ENCODE measurements at regions not wholly inside any gene's neighbourhood (a gene's known extent, or its start where the extent isn't known, plus 50 kb on each side); places are given as distances from the start of the nearest gene placed in this dataset.

DNA sequence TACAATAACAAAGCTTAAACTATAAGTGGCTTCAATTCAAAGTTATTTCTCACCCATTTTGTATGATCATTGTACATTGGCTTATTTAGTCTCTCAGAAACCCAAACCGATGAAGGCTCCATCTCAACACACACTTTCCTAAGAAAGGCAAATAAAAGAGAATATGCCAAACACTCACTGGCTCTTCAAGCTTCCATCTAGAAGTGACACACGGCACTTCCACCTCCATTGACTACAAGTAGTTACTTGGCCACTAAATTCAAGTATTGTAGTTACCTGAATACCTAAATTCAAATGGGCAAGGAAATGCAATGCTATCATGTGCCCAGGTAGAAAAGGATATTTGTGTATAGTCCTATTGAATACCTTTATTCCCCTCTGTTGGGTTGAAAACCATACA, 170.6 kb downstream of the OGFRL1 start:
- POLR2A ChIA-PET = no interaction called here
- CTCF ChIA-PET = no interaction called here
- TF ChIP-seq FOXA1 (IDR thresholded peaks at IDR 0.05) = no peak
- no peak for TF ChIP-seq CTBP1 (IDR thresholded peaks at IDR 0.05; ENCODE audit: borderline replicate concordance)
- no peak for TF ChIP-seq BHLHE40 (IDR thresholded peaks at IDR 0.05; ENCODE audit: borderline replicate concordance)
- TF ChIP-seq NFRKB (IDR thresholded peaks at IDR 0.05) = no peak
- no peak for TF ChIP-seq L3MBTL2 (conservative IDR thresholded peaks at IDR 0.05)
- TF ChIP-seq FOXK2 (IDR thresholded peaks at IDR 0.05) = no peak
- TF ChIP-seq ARNT (IDR thresholded peaks at IDR 0.05) = no peak
- TF ChIP-seq LEF1 (IDR thresholded peaks at IDR 0.05; ENCODE audit: borderline replicate concordance) = no peak
- no peak for DNase-seq (ENCODE audit: extremely low spot score)

DNA sequence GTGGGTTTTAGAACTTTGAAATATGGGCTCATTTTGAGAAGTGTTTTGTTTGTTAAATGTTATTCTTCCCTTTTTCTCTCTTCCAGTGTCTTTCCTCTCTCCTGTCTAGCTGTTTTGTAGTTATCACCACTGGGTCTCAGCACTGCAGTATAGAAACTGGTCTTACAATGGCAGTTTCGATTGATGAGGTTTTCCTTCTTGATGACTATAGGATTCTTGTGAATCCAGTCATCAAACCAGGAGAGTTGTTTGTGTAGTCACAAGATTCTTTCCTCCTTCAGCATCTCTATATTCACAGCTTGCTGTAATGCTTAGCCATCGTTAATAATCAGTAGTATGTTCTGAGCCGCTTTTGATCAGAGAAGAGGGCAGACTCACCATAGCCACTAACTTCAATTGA, 172.3 kb downstream of the OGFRL1 start:
- TF ChIP-seq TARDBP (IDR thresholded peaks at IDR 0.05) (no peak), L3MBTL2 (conservative IDR thresholded peaks at IDR 0.05) (no peak), SP1 (IDR thresholded peaks at IDR 0.05) (no peak), FOXA1 (IDR thresholded peaks at IDR 0.05) (no peak), CTBP1 (IDR thresholded peaks at IDR 0.05; ENCODE audit: borderline replicate concordance) (no peak), FOXK2 (IDR thresholded peaks at IDR 0.05) (no peak)
- no peak for DNase-seq (ENCODE audit: extremely low spot score)
- ChIA-PET CTCF (interaction anchor here (0.7 kb wide), 1 partner anchor 655 kb away, joined by 3 read pairs; no protein-coding TSS in a partner anchor), POLR2A (no interaction called here)

DNA sequence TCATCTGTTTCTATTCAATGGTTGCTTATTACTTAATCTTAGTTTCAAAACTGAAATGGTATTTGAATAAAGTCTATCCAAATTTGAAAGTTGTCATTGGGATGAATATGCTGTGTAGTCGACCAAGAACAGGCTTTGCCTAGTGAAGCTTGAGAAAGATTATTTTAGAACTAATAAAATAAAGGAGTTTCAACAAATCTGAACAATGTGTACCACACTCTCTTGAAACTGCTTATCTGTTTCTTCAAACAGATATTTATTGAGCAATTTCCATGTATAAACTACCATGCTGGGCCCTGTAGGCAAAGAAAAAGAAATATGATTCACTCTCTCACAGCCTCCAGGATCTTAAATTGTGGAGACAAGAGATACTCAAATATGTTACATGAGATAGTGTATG, 174.4 kb downstream of the OGFRL1 start:
- ChIA-PET POLR2A (no interaction called here), CTCF (no interaction called here)
- TF ChIP-seq TARDBP (IDR thresholded peaks at IDR 0.05) (no peak), SUZ12 (IDR thresholded peaks at IDR 0.05) (no peak), HDGF (IDR thresholded peaks at IDR 0.05; ENCODE audit: borderline replicate concordance) (no peak), CTBP1 (IDR thresholded peaks at IDR 0.05; ENCODE audit: borderline replicate concordance) (no peak), FOXM1 (IDR thresholded peaks at IDR 0.05; ENCODE audit: borderline replicate concordance) (no peak), BHLHE40 (IDR thresholded peaks at IDR 0.05; ENCODE audit: borderline replicate concordance) (no peak), LEF1 (IDR thresholded peaks at IDR 0.05; ENCODE audit: borderline replicate concordance) (no peak), ARNT (IDR thresholded peaks at IDR 0.05) (no peak), FOXA1 (IDR thresholded peaks at IDR 0.05) (no peak)
- no peak for DNase-seq (ENCODE audit: extremely low spot score)

DNA sequence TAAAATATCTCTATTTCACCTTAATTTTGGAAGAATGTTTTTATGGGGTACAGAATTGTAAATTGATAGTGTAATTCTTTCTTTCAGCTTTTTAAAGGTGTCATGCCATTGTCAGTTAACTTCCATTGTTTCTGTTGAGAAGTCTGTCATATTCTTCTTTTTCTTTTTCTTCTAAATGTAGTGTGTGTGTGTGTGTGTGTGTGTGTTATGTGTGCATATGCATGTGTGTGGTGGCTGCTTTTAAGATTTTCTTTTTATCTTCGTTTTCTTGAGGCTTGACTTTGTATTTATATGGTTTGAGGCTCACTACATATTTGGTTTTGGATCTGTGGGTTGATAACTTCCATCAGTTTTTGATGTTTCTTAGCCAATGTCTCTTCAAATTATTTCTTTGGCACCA, 176.5 kb downstream of the OGFRL1 start:
- ChIA-PET CTCF (no interaction called here), POLR2A (no interaction called here)
- TF ChIP-seq LEF1 (IDR thresholded peaks at IDR 0.05; ENCODE audit: borderline replicate concordance) (no peak), TARDBP (IDR thresholded peaks at IDR 0.05) (no peak), L3MBTL2 (conservative IDR thresholded peaks at IDR 0.05) (no peak), SP1 (IDR thresholded peaks at IDR 0.05) (no peak), NFRKB (IDR thresholded peaks at IDR 0.05) (no peak), FOXA1 (IDR thresholded peaks at IDR 0.05) (no peak)
- DNase-seq (ENCODE audit: extremely low spot score) = no peak

DNA sequence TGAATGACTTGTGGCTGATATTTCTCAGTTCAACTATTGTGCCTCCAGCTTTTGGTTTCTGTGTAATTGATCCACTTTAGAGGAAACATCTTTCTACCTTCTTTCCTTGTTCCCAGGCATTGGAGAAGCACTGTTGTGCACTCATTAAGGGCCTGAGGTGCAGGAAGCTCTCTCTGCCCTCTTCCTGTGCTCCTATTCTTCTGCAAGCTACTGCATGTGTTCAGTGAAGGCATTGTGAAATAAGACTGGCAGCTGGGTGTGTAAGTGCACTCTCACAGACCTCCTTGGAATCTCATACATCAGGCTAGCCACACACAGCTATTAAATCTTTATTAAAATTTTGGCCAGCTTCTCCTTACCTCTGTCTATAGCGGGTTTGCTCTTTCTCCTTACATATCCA, 177.8 kb downstream of the OGFRL1 start:
- DNase-seq (ENCODE audit: extremely low spot score) = no peak
- ChIA-PET POLR2A (no interaction called here), CTCF (no interaction called here)
- TF ChIP-seq BHLHE40 (IDR thresholded peaks at IDR 0.05; ENCODE audit: borderline replicate concordance) (no peak), FOXM1 (IDR thresholded peaks at IDR 0.05; ENCODE audit: borderline replicate concordance) (no peak), ARNT (IDR thresholded peaks at IDR 0.05) (no peak), SUZ12 (IDR thresholded peaks at IDR 0.05) (no peak), FOXK2 (IDR thresholded peaks at IDR 0.05) (no peak), ZNF384 (IDR thresholded peaks at IDR 0.05) (no peak), TARDBP (IDR thresholded peaks at IDR 0.05) (no peak), SP1 (IDR thresholded peaks at IDR 0.05) (no peak), LEF1 (IDR thresholded peaks at IDR 0.05; ENCODE audit: borderline replicate concordance) (no peak), FOXA1 (IDR thresholded peaks at IDR 0.05) (no peak)
- TF ChIP-seq, protein P1, sequence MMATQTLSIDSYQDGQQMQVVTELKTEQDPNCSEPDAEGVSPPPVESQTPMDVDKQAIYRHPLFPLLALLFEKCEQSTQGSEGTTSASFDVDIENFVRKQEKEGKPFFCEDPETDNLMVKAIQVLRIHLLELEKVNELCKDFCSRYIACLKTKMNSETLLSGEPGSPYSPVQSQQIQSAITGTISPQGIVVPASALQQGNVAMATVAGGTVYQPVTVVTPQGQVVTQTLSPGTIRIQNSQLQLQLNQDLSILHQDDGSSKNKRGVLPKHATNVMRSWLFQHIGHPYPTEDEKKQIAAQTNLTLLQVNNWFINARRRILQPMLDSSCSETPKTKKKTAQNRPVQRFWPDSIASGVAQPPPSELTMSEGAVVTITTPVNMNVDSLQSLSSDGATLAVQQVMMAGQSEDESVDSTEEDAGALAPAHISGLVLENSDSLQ (IDR thresholded peaks at IDR 0.05) = no peak

DNA sequence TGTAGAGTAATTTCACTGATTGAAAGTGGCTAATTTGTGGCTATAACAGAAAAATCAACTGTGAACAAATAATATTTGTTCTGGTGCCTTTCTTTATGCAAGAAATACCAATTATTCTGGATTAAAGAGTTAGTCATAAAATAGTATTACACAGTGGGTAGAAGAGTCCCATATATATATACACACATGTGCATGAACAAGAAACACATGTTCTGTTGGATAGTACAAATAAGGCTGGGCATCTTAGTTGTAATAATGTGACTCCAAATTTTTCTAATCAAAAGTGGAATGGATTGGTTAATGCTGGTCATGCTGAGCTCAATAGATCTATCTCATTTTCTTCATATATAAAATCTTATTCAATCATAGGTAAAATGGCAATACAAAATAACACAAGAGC, 179.4 kb downstream of the OGFRL1 start:
- CTCF ChIA-PET = no interaction called here
- TF ChIP-seq CTBP1 (IDR thresholded peaks at IDR 0.05; ENCODE audit: borderline replicate concordance) = no peak
- no peak for TF ChIP-seq SP1 (IDR thresholded peaks at IDR 0.05)
- TF ChIP-seq FOXK2 (IDR thresholded peaks at IDR 0.05) = no peak
- TF ChIP-seq L3MBTL2 (conservative IDR thresholded peaks at IDR 0.05) = no peak
- TF ChIP-seq BHLHE40 (IDR thresholded peaks at IDR 0.05; ENCODE audit: borderline replicate concordance) = no peak
- TF ChIP-seq LEF1 (IDR thresholded peaks at IDR 0.05; ENCODE audit: borderline replicate concordance) = no peak
- no peak for TF ChIP-seq ELF4 (IDR thresholded peaks at IDR 0.05)
- TF ChIP-seq NFRKB (IDR thresholded peaks at IDR 0.05) = no peak
- TF ChIP-seq SUZ12 (IDR thresholded peaks at IDR 0.05) = no peak
- TF ChIP-seq FOXA1 (IDR thresholded peaks at IDR 0.05) = no peak
- no peak for TF ChIP-seq FOXM1 (IDR thresholded peaks at IDR 0.05; ENCODE audit: borderline replicate concordance)
- no peak for TF ChIP-seq ZNF384 (IDR thresholded peaks at IDR 0.05)
- TF ChIP-seq, protein P1 (IDR thresholded peaks at IDR 0.05) = no peak
- TF ChIP-seq ARNT (IDR thresholded peaks at IDR 0.05) = no peak
- TF ChIP-seq HDGF (IDR thresholded peaks at IDR 0.05; ENCODE audit: borderline replicate concordance) = no peak
- TF ChIP-seq TARDBP (IDR thresholded peaks at IDR 0.05) = no peak
- DNase-seq (ENCODE audit: extremely low spot score) = no peak
- POLR2A ChIA-PET = no interaction called here

DNA sequence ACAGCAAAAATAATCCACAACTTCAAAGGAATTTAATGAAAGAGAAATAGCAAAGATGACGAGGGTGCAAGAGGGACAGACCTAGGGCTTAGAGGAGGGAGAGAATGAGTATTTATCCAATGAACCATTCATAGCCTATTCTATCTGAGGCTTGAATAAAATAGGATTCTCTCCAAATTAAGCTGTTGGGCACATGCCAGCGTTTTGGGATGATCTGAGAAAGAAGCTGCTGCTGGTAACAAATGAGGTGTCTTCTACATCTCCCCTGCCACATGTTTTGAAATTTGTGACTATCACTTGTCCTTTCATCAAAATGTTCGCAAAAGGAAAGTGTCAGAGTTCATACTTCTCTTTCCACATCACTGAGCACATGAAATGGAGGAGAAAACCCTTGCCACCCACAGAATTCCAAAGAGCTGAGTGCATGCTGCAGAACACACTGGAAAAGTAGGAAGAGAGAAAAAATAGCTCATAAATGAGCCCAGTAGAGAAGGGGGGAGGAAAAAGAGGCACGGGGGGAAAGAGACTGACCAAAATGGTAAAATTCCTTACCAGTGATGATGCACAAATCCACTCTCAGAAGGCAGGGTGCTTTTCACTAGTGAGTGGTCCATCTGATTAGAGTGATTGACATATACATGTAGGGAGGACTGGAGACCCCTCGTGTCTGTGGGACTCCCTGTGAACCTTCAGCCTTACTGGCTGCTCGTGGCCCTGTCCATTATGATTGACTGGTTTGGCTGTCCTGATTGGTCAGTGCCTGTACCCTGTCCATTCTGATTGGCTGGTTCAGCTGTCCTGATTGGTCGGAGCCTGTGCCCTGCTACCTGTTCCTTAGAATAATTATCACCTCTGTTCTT, 180.5 kb downstream of the OGFRL1 start:
- CTCF ChIA-PET = no interaction called here
- POLR2A ChIA-PET = no interaction called here
- no peak for TF ChIP-seq FOXM1 (IDR thresholded peaks at IDR 0.05; ENCODE audit: borderline replicate concordance)
- TF ChIP-seq HDGF (IDR thresholded peaks at IDR 0.05; ENCODE audit: borderline replicate concordance) = no peak
- no peak for TF ChIP-seq LEF1 (IDR thresholded peaks at IDR 0.05; ENCODE audit: borderline replicate concordance)
- no peak for DNase-seq (ENCODE audit: extremely low spot score)
